Body of pancreas (tissue), 4 donors: ENCODE measurements at regions not wholly inside any gene's neighbourhood (a gene's known extent, or its start where the extent isn't known, plus 50 kb on each side); places are given as distances from the start of the nearest gene placed in this dataset.

Experiments used
- ATAC-seq: fragments of 150-250 bp; one replicate; pipeline ENCODE4 v1.9.1; 2016
- DNase-seq, 4 donors: peaks; one replicate each; pipeline ENCODE4 v3.0.0-alpha.2; 2019
- H3K27ac ChIP-seq, 4 donors: fragments of 200-600 bp; sonication (generic); 1 replicate in 3 of 4; 2 replicates in 1 of 4; pipeline versions ENCODE4 v1.5.1 to v1.6.1; 2016 to 2019; ENCODE audit warnings: mild to moderate bottlenecking in 1 of 4, mixed read lengths in 1 of 4, moderate library complexity in 1 of 4
- H3K27me3 ChIP-seq, 2 donors: fragments of 200-600 bp; sonication (generic); one replicate each; pipeline ENCODE4 v1.6.0; 2016; ENCODE audit warnings: mild to moderate bottlenecking in 1 of 2
- H3K36me3 ChIP-seq, 2 donors: fragments of 200-600 bp; sonication (generic); replicated peaks in 1 of 2; 2 replicates each; pipeline ENCODE4 v1.5.1; 2016; ENCODE audit warnings: low read depth in 2 of 2; ENCODE audit not compliant: insufficient read depth in 1 of 2
- H3K4me1 ChIP-seq: fragments of 200-600 bp; sonication (generic); one replicate; pipeline ENCODE4 v1.6.0; 2016
- H3K4me3 ChIP-seq, 2 donors: fragments of 200-600 bp; sonication (generic); 1 replicate in 1 of 2; 2 replicates in 1 of 2; pipeline ENCODE4 v1.5.1; 2016 to 2019
- H3K9me3 ChIP-seq, 3 donors: fragments of 200-600 bp; sonication (generic); 1 replicate in 2 of 3; 2 replicates in 1 of 3; pipeline ENCODE4 v1.5.1; 2016
- POLR2A ChIP-seq, 3 donors: fragments of 450-650 bp; IDR thresholded peaks; one replicate each; pipeline ENCODE4 v1.6.1; 2016; ENCODE audit warnings: antibody characterized with exemption in 3 of 3, mild to moderate bottlenecking in 2 of 3
- WGBS, 2 donors: methylation state at CpG; one replicate each; pipeline ENCODE4 v1.1.5; 2017; 5-methylcytosine and 5-hydroxymethylcytosine counted together
- intact Hi-C: fragments of 100-400 bp; cut with DNase I; formaldehyde crosslinking; loops from one replicate; pipeline ENCODE4 v1.15.1; 2023
- TF ChIP-seq, protein P1 (sequence below), 7 experiments: fragments of 450-650 bp in 4 of 7; fragments of 200-600 bp in 3 of 7; sonication (generic) in 3 of 7; IDR thresholded peaks; one replicate each; pipeline ENCODE4 v1.5.1; 2016 to 2019; ENCODE audit warnings: antibody characterized with exemption in 7 of 7

DNA sequence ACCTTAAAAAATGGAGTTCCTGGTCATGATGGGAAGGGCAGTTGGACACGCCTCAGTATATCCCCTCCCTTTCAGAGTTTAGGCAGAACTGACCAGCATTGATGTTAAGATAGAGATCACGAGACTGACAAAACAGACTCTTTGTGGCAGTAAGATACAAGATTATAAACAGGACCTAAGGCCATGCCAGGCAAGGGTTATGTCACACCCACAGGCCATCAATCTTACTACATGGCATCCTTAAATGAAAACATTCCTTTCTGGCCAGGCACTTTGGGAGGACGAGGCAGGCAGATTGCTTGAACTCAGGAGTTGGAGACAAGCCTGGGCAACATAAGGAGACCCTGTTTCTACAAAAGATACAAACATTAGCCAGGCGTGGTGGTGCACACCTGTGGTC lies 129.3 kb upstream of the MLN start:
- intact Hi-C loops: no loop called here
- Histone ChIP-seq H3K4me1 (no peaks in the 10 kb centered on the region), H3K4me3 (no peak overlapping the region), H3K27ac (no peak overlapping the region), H3K9me3 (no peaks in the 10 kb centered on the region), H3K27me3 (no peaks in the 10 kb centered on the region), H3K36me3 (no peaks in the 10 kb centered on the region)
- 44 to 60% methylated on average over 3 to 4 of the region's 4 CpGs for WGBS, 2 donors
- TF ChIP-seq, protein P1, sequence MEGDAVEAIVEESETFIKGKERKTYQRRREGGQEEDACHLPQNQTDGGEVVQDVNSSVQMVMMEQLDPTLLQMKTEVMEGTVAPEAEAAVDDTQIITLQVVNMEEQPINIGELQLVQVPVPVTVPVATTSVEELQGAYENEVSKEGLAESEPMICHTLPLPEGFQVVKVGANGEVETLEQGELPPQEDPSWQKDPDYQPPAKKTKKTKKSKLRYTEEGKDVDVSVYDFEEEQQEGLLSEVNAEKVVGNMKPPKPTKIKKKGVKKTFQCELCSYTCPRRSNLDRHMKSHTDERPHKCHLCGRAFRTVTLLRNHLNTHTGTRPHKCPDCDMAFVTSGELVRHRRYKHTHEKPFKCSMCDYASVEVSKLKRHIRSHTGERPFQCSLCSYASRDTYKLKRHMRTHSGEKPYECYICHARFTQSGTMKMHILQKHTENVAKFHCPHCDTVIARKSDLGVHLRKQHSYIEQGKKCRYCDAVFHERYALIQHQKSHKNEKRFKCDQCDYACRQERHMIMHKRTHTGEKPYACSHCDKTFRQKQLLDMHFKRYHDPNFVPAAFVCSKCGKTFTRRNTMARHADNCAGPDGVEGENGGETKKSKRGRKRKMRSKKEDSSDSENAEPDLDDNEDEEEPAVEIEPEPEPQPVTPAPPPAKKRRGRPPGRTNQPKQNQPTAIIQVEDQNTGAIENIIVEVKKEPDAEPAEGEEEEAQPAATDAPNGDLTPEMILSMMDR (IDR thresholded peaks at IDR 0.05): no peak
- no peak for TF ChIP-seq POLR2A (IDR thresholded peaks at IDR 0.05)
- ATAC-seq (no peak), DNase-seq (no peak)

DNA sequence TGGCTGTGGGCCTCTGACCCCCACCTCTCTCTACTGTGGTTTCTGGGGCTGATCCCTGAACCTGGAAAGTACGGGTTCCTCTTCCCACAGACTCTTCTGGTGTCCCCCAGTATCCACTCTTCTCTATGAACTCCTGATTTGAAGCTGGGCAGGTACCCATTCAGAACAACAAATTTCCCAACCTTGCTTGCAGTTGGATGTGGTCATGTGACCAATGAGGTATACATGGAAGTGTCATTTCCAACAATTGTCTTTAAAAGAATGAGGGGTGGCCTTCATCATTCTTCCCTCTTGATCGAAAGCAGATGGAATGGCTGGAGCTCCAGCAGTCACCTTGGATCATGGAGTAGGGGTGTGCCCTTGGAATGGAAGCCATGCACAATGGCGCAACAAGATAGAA lies 128.0 kb upstream of the MLN start:
- no peak for DNase-seq
- WGBS, 2 donors: 68 to 69% methylated on average over 3 of the region's 3 CpGs
- no peak overlapping the region for H3K27ac ChIP-seq
- H3K4me3 ChIP-seq: no peak overlapping the region
- no peak for ATAC-seq
- no peaks in the 10 kb centered on the region for H3K9me3 ChIP-seq
- intact Hi-C loops: no loop called here
- no peaks in the 10 kb centered on the region for H3K27me3 ChIP-seq
- H3K4me1 ChIP-seq: no peaks in the 10 kb centered on the region
- no peaks in the 10 kb centered on the region for H3K36me3 ChIP-seq
- TF ChIP-seq, protein P1 (IDR thresholded peaks at IDR 0.05): no peak
- no peak for TF ChIP-seq POLR2A (IDR thresholded peaks at IDR 0.05)

GRCh38 chr6:33929575-33930288 lies 125.9 kb upstream of the MLN start:
- intact Hi-C loops: no loop called here
- ATAC-seq (no peak), DNase-seq (peak in 2 of 4 donors; percentile 19 to 36)
- no peaks in the 10 kb centered on the region for H3K9me3 ChIP-seq
- no peak for TF ChIP-seq POLR2A (IDR thresholded peaks at IDR 0.05)
- TF ChIP-seq, protein P1 (IDR thresholded peaks at IDR 0.05): no peak
- H3K4me1 ChIP-seq: peaks cover 6% of the 10 kb centered on the region
- H3K4me3 ChIP-seq: no peak overlapping the region
- H3K36me3 ChIP-seq: no peaks in the 10 kb centered on the region
- 56 to 63% methylated on average over 9 of the region's 9 CpGs for WGBS, 2 donors
- no peak overlapping the region for H3K27ac ChIP-seq
- no peaks in the 10 kb centered on the region for H3K27me3 ChIP-seq

DNA sequence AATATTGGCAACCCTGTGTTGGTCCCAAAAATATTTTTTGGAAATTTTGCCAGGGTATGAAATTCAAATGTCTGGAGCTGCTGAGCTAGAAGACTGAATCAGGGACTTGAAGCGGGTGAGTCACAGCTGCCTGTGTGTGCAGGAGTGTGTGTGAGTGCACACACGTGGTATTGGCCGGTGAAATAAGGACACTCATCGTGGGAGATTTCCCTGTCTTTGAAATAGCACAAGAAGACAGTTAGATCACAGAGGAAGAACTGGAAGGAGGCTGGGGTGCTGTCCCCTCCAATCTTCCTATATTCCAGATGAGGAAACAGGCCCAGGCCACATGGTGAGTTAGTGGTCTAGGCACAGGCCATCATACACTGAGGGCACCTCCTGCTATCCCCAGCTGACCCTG lies 123.8 kb upstream of the MLN start:
- Histone ChIP-seq H3K4me1 (peaks cover 8% of the 10 kb centered on the region), H3K4me3 (no peak overlapping the region), H3K27me3 (no peaks in the 10 kb centered on the region), H3K27ac (no peak overlapping the region), H3K9me3 (no peaks in the 10 kb centered on the region), H3K36me3 (no peaks in the 10 kb centered on the region)
- peak in 1 of 4 donors; percentile 27 for DNase-seq
- WGBS, 2 donors: 81 to 82% methylated on average over 4 of the region's 4 CpGs
- ATAC-seq: peak; percentile 18
- intact Hi-C loops: no loop called here
- TF ChIP-seq, protein P1 (IDR thresholded peaks at IDR 0.05): no peak
- TF ChIP-seq POLR2A (IDR thresholded peaks at IDR 0.05): no peak

DNA sequence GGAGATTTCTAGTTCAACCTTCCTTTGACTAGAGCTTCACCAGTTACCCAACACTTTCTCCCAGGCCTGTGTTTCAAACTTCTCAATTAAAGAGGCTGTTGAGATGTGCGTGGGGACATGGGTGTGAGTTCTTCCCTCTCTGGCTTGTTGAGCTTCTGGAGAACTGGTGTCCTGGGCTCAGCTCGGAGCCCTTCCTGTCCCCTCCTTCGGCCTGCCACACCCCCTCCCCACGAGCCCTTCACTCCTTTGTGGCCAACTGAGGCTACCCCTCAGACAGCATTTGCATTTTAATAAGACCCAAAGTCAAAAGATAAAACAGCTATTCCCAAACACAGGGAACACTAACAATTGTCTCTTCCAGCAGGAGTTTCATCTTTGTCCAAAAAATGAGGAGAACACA lies 123.3 kb upstream of the MLN start:
- ATAC-seq: no peak
- intact Hi-C loops: no loop called here
- no peak overlapping the region for H3K27ac ChIP-seq
- no peak for DNase-seq
- TF ChIP-seq, protein P1 (IDR thresholded peaks at IDR 0.05): no peak
- TF ChIP-seq POLR2A (IDR thresholded peaks at IDR 0.05): no peak
- 70 to 76% methylated on average over 4 of the region's 4 CpGs for WGBS, 2 donors
- H3K9me3 ChIP-seq: no peaks in the 10 kb centered on the region
- no peaks in the 10 kb centered on the region for H3K36me3 ChIP-seq
- no peak overlapping the region for H3K4me3 ChIP-seq
- peaks cover 8% of the 10 kb centered on the region for H3K4me1 ChIP-seq
- no peaks in the 10 kb centered on the region for H3K27me3 ChIP-seq
